HL-60 (cell line): ENCODE measurements at regions not wholly inside any gene's neighbourhood (a gene's known extent, or its start where the extent isn't known, plus 50 kb on each side); places are given as distances from the start of the nearest gene placed in this dataset.
A peak's percentile ranks its signal among the peaks of the same experiment; 100 is the strongest.
"Not testable (repeated sequence)": the region's sequence is repeated elsewhere in the genome, so short reads cannot be mapped to it uniquely, and the experiment has no call there.

Experiments used
- DNase-seq, 2 experiments: peaks; one replicate each; pipeline ENCODE4 v3.0.0-alpha.2; 2010 to 2020; ENCODE audit warnings: low read depth in 1 of 2, low spot score in 1 of 2
- H3K27ac ChIP-seq: fragments of 250-450 bp; sonication (Bioruptor Pico); replicated peaks from 2 replicates; pipeline ENCODE4 v1.5.1; 2020; ENCODE audit warnings: mild to moderate bottlenecking, moderate library complexity
- H3K27me3 ChIP-seq: fragments of 250-450 bp; sonication (Bioruptor Pico); 2 replicates; pipeline ENCODE4 v1.5.1; 2021; ENCODE audit warnings: mild to moderate bottlenecking, moderate library complexity; ENCODE audit not compliant: insufficient read depth, poor library complexity, severe bottlenecking
- H3K4me3 ChIP-seq: replicated peaks from 2 replicates; pipeline ENCODE4 v1.5.1; 2011; ENCODE audit warnings: mild to moderate bottlenecking, control low read depth, low read length; ENCODE audit not compliant: insufficient read depth
- CTCF ChIP-seq: IDR thresholded peaks from one replicate; pipeline ENCODE4 v1.5.1; 2011; ENCODE audit warnings: low read length, control low read depth, inconsistent platforms; ENCODE audit not compliant: insufficient read depth
- GABPA ChIP-seq: IDR thresholded peaks from 2 replicates; pipeline ENCODE4 v1.6.1; 2012; ENCODE audit warnings: low read depth
- POLR2AphosphoS5 ChIP-seq: IDR thresholded peaks from 2 replicates; pipeline ENCODE4 v1.6.1; 2012; ENCODE audit warnings: low read depth
- REST ChIP-seq: IDR thresholded peaks from 2 replicates; pipeline ENCODE4 v1.6.1; 2012; ENCODE audit warnings: low read depth; ENCODE audit not compliant: insufficient replicate concordance
- SPI1 ChIP-seq: IDR thresholded peaks from 2 replicates; pipeline ENCODE4 v1.6.1; 2012; ENCODE audit warnings: low read depth, mild to moderate bottlenecking, borderline replicate concordance

- no peaks in the 10 kb centered on the region for H3K27me3 ChIP-seq
- TF ChIP-seq CTCF (no peak), REST (no peak), POLR2AphosphoS5 (no peak), SPI1 (no peak), GABPA (no peak)
Measured at GRCh38 chr7:106752367-106752766, 91.4 kb upstream of the CCDC71L start.

DNA sequence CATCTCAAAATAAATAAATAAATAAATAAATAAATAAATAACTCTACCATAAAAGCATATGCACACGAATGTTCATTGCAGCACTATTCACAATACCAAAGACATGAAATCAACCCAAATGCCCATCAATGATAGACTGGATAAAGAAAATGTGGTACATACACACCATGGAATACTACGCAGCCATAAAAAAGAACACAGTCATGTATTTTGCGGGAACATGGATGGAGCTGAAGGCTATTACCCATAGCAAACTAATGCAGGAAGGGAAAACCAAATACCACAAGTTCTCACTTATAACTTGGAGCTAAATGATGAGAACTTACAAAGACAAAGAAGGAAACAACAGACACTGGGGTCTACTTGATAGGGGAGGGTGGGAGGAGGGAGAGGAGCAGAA lies 94.1 kb upstream of the CCDC71L start:
- DNase-seq, H3K27me3 ChIP-seq, H3K27ac ChIP-seq, H3K4me3 ChIP-seq: not testable (repeated sequence)

More at GRCh38 chr7:106752367-106752766, 91.4 kb upstream of the CCDC71L start:
- no peak for DNase-seq
- Histone ChIP-seq H3K27ac (no peak overlapping the region), H3K4me3 (no peak overlapping the region)

- no peaks in the 10 kb centered on the region for H3K27me3 ChIP-seq
- no peak overlapping the region for H3K4me3 ChIP-seq
- DNase-seq, result no peak
- H3K27ac ChIP-seq, result no peak overlapping the region
- TF ChIP-seq SPI1, result no peak
Measured at GRCh38 chr7:106755641-106756040, 94.7 kb upstream of the CCDC71L start.

DNA sequence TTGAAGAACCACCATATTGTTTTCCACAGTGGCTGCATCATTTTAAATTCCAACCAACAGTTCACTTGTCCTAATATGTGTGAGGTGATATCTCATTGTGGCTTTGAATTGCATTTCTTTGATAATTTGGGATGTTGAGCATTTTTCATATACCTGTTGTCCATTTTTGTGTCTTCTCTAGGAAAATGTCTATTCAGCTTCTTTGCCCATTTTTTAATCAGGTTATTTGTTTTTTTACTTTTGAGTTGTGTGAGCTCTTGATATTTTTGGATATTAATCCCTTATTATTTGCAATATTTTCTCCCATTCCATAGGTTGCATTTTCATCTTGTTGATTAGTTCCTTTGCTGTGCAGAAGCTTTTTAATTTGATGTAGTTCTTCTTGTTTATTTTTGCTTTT lies 95.1 kb upstream of the CCDC71L start:
- no peak for TF ChIP-seq SPI1
- TF ChIP-seq GABPA, result no peak
- TF ChIP-seq CTCF, result no peak
- no peak for TF ChIP-seq REST
- no peak for TF ChIP-seq POLR2AphosphoS5
- Histone ChIP-seq H3K27ac (no peak overlapping the region), H3K27me3 (no peaks in the 10 kb centered on the region), H3K4me3 (no peak overlapping the region)
- DNase-seq, result no peak

GRCh38 chr7:106756884-106757283 lies 95.9 kb upstream of the CCDC71L start:
- no peak for TF ChIP-seq CTCF
- no peak for TF ChIP-seq POLR2AphosphoS5
- TF ChIP-seq REST, result no peak
- TF ChIP-seq GABPA, result no peak
- TF ChIP-seq SPI1, result no peak
- no peak overlapping the region for H3K4me3 ChIP-seq
- no peak overlapping the region; the same call in 1 of the 2 replicates for H3K27ac ChIP-seq
- peak in 1 of 2 experiments; percentile 30 for DNase-seq
- H3K27me3 ChIP-seq, result no peaks in the 10 kb centered on the region
